ENCODE measurements at regions not wholly inside any gene's neighbourhood (a gene's known extent, or its start where the extent isn't known, plus 50 kb on each side); places are given as distances from the start of the nearest gene placed in this dataset.

DNA sequence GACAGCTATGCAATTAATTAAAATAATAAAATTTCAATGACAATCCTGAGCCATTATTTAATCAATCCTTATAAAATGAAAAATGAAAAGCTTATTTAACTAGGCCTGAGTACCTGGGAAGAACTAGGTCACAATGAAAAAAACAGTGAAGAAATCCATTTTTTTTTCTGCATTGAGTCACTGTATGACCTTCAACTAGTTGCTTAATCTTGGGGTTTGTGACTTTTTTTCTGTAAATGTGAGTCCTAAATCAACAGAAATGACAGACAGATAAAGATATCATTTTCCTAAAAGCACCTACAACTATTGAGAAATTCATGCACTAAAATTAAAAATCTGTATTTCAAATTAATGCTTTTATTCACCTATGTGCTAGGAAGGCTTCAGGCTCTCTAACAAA is 96.8 kb downstream of the TMEM26 start:
- Mint-ChIP-seq H3K27ac (no peak overlapping the region), H3K9me3 (peaks cover 21% of the 10 kb centered on the region), H3K27me3 (ENCODE audit: low read depth) (no peaks in the 10 kb centered on the region; the same call in 1 of the 2 replicates), H3K4me1 (no peaks in the 10 kb centered on the region), H3K36me3 (peaks cover 2% of the 10 kb centered on the region; the same call in 1 of the 2 replicates), H3K4me3 (no peak overlapping the region)
- ChIA-PET CTCF (no interaction called here), POLR2A (no interaction called here)
- DNase-seq (ENCODE audit: low spot score) (no peak), ATAC-seq (no peak)
- TF ChIP-seq, protein P1, sequence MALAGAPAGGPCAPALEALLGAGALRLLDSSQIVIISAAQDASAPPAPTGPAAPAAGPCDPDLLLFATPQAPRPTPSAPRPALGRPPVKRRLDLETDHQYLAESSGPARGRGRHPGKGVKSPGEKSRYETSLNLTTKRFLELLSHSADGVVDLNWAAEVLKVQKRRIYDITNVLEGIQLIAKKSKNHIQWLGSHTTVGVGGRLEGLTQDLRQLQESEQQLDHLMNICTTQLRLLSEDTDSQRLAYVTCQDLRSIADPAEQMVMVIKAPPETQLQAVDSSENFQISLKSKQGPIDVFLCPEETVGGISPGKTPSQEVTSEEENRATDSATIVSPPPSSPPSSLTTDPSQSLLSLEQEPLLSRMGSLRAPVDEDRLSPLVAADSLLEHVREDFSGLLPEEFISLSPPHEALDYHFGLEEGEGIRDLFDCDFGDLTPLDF (CRISPR knock-in tag; IDR thresholded peaks at IDR 0.05): no peak
- no peak for TF ChIP-seq SMAD3 (CRISPR knock-in tag; IDR thresholded peaks at IDR 0.05; ENCODE audit: borderline replicate concordance)
- TF ChIP-seq ESRRA (CRISPR knock-in tag; IDR thresholded peaks at IDR 0.05; ENCODE audit: borderline replicate concordance): no peak
- no peak for TF ChIP-seq ZNF138 (CRISPR knock-in tag; conservative IDR thresholded peaks at IDR 0.05)
- no peak for TF ChIP-seq TEAD1 (CRISPR knock-in tag; IDR thresholded peaks at IDR 0.05)
- TF ChIP-seq, protein P2, sequence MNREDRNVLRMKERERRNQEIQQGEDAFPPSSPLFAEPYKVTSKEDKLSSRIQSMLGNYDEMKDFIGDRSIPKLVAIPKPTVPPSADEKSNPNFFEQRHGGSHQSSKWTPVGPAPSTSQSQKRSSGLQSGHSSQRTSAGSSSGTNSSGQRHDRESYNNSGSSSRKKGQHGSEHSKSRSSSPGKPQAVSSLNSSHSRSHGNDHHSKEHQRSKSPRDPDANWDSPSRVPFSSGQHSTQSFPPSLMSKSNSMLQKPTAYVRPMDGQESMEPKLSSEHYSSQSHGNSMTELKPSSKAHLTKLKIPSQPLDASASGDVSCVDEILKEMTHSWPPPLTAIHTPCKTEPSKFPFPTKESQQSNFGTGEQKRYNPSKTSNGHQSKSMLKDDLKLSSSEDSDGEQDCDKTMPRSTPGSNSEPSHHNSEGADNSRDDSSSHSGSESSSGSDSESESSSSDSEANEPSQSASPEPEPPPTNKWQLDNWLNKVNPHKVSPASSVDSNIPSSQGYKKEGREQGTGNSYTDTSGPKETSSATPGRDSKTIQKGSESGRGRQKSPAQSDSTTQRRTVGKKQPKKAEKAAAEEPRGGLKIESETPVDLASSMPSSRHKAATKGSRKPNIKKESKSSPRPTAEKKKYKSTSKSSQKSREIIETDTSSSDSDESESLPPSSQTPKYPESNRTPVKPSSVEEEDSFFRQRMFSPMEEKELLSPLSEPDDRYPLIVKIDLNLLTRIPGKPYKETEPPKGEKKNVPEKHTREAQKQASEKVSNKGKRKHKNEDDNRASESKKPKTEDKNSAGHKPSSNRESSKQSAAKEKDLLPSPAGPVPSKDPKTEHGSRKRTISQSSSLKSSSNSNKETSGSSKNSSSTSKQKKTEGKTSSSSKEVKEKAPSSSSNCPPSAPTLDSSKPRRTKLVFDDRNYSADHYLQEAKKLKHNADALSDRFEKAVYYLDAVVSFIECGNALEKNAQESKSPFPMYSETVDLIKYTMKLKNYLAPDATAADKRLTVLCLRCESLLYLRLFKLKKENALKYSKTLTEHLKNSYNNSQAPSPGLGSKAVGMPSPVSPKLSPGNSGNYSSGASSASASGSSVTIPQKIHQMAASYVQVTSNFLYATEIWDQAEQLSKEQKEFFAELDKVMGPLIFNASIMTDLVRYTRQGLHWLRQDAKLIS (CRISPR knock-in tag; IDR thresholded peaks at IDR 0.05; ENCODE audit: borderline replicate concordance): no peak
- TF ChIP-seq SMAD4 (CRISPR knock-in tag; IDR thresholded peaks at IDR 0.05): no peak
- TF ChIP-seq PRRX2 (CRISPR knock-in tag; IDR thresholded peaks at IDR 0.05): no peak
- no peak for TF ChIP-seq IRF2 (CRISPR knock-in tag; IDR thresholded peaks at IDR 0.05; ENCODE audit: borderline replicate concordance, low read depth)
- TF ChIP-seq JAZF1 (CRISPR knock-in tag; IDR thresholded peaks at IDR 0.05): no peak
- TF ChIP-seq, protein P3, sequence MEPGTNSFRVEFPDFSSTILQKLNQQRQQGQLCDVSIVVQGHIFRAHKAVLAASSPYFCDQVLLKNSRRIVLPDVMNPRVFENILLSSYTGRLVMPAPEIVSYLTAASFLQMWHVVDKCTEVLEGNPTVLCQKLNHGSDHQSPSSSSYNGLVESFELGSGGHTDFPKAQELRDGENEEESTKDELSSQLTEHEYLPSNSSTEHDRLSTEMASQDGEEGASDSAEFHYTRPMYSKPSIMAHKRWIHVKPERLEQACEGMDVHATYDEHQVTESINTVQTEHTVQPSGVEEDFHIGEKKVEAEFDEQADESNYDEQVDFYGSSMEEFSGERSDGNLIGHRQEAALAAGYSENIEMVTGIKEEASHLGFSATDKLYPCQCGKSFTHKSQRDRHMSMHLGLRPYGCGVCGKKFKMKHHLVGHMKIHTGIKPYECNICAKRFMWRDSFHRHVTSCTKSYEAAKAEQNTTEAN (CRISPR knock-in tag; IDR thresholded peaks at IDR 0.05): no peak
- TF ChIP-seq, protein P4, sequence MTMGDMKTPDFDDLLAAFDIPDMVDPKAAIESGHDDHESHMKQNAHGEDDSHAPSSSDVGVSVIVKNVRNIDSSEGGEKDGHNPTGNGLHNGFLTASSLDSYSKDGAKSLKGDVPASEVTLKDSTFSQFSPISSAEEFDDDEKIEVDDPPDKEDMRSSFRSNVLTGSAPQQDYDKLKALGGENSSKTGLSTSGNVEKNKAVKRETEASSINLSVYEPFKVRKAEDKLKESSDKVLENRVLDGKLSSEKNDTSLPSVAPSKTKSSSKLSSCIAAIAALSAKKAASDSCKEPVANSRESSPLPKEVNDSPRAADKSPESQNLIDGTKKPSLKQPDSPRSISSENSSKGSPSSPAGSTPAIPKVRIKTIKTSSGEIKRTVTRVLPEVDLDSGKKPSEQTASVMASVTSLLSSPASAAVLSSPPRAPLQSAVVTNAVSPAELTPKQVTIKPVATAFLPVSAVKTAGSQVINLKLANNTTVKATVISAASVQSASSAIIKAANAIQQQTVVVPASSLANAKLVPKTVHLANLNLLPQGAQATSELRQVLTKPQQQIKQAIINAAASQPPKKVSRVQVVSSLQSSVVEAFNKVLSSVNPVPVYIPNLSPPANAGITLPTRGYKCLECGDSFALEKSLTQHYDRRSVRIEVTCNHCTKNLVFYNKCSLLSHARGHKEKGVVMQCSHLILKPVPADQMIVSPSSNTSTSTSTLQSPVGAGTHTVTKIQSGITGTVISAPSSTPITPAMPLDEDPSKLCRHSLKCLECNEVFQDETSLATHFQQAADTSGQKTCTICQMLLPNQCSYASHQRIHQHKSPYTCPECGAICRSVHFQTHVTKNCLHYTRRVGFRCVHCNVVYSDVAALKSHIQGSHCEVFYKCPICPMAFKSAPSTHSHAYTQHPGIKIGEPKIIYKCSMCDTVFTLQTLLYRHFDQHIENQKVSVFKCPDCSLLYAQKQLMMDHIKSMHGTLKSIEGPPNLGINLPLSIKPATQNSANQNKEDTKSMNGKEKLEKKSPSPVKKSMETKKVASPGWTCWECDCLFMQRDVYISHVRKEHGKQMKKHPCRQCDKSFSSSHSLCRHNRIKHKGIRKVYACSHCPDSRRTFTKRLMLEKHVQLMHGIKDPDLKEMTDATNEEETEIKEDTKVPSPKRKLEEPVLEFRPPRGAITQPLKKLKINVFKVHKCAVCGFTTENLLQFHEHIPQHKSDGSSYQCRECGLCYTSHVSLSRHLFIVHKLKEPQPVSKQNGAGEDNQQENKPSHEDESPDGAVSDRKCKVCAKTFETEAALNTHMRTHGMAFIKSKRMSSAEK (CRISPR knock-in tag; IDR thresholded peaks at IDR 0.05; ENCODE audit: borderline replicate concordance): no peak
- no peak for TF ChIP-seq ZNF671 (CRISPR knock-in tag; IDR thresholded peaks at IDR 0.05)
- TF ChIP-seq, protein P5, sequence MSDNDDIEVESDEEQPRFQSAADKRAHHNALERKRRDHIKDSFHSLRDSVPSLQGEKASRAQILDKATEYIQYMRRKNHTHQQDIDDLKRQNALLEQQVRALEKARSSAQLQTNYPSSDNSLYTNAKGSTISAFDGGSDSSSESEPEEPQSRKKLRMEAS (CRISPR knock-in tag; IDR thresholded peaks at IDR 0.05): no peak
- TF ChIP-seq, protein P6, sequence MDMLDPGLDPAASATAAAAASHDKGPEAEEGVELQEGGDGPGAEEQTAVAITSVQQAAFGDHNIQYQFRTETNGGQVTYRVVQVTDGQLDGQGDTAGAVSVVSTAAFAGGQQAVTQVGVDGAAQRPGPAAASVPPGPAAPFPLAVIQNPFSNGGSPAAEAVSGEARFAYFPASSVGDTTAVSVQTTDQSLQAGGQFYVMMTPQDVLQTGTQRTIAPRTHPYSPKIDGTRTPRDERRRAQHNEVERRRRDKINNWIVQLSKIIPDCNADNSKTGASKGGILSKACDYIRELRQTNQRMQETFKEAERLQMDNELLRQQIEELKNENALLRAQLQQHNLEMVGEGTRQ (CRISPR knock-in tag; IDR thresholded peaks at IDR 0.05): no peak
- TF ChIP-seq, protein P7, sequence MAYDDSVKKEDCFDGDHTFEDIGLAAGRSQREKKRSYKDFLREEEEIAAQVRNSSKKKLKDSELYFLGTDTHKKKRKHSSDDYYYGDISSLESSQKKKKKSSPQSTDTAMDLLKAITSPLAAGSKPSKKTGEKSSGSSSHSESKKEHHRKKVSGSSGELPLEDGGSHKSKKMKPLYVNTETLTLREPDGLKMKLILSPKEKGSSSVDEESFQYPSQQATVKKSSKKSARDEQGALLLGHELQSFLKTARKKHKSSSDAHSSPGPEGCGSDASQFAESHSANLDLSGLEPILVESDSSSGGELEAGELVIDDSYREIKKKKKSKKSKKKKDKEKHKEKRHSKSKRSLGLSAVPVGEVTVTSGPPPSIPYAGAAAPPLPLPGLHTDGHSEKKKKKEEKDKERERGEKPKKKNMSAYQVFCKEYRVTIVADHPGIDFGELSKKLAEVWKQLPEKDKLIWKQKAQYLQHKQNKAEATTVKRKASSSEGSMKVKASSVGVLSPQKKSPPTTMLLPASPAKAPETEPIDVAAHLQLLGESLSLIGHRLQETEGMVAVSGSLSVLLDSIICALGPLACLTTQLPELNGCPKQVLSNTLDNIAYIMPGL (CRISPR knock-in tag; IDR thresholded peaks at IDR 0.05): no peak
- TF ChIP-seq TCF7 (CRISPR knock-in tag; IDR thresholded peaks at IDR 0.05; ENCODE audit: low read depth): no peak
- TF ChIP-seq ZNF232 (CRISPR knock-in tag; IDR thresholded peaks at IDR 0.05): no peak
- no peak for TF ChIP-seq FOXJ3 (CRISPR knock-in tag; IDR thresholded peaks at IDR 0.05; ENCODE audit: borderline replicate concordance)
